CD4-positive, CD25-positive, alpha-beta regulatory T cell (primary cell): ENCODE measurements at regions not wholly inside any gene's neighbourhood (a gene's known extent, or its start where the extent isn't known, plus 50 kb on each side); places are given as distances from the start of the nearest gene placed in this dataset.
"Not testable (repeated sequence)": the region's sequence is repeated elsewhere in the genome, so short reads cannot be mapped to it uniquely, and the experiment has no call there.

Experiments
- ATAC-seq, 2 donors: fragments of 150-1000 bp; cut with Tn5 transposase; one replicate each; pipeline ENCODE4 v1.10.0; 2021; ENCODE audit warnings: low read depth in 2 of 2, moderate number of reproducible peaks in 2 of 2, moderate library complexity in 1 of 2
- DNase-seq, 3 donors: peaks; one replicate each; pipeline versions ENCODE4 v3.0.0 to v3.0.0-alpha.2; 2012 to 2022; ENCODE audit warnings: mixed read lengths in 1 of 3
- H3K27ac ChIP-seq: one replicate; pipeline ENCODE4 v1.7.0; 2013; ENCODE audit warnings: mild to moderate bottlenecking, low read length; ENCODE audit not compliant: insufficient read depth, poor library complexity, severe bottlenecking
- H3K27me3 ChIP-seq: one replicate; pipeline ENCODE4 v1.7.0; 2013; ENCODE audit warnings: low read length; ENCODE audit not compliant: control insufficient read depth, insufficient read depth
- H3K36me3 ChIP-seq: one replicate; pipeline ENCODE4 v1.7.0; 2013; ENCODE audit warnings: mild to moderate bottlenecking, low read length, moderate library complexity; ENCODE audit not compliant: control insufficient read depth, insufficient read depth
- H3K4me1 ChIP-seq: 2 replicates; pipeline ENCODE4 v1.7.0; 2013; ENCODE audit warnings: mild to moderate bottlenecking, low read length; ENCODE audit not compliant: insufficient read depth, control insufficient read depth, poor library complexity, severe bottlenecking
- H3K4me3 ChIP-seq: one replicate; pipeline ENCODE4 v1.7.0; 2013; ENCODE audit warnings: low read depth, mild to moderate bottlenecking, low read length, moderate library complexity
- H3K9me3 ChIP-seq, 2 experiments: 1 replicate in 1 of 2; 2 replicates in 1 of 2; pipeline ENCODE4 v1.7.0; 2013; ENCODE audit warnings: low read length in 2 of 2, mild to moderate bottlenecking in 1 of 2, moderate library complexity in 1 of 2; ENCODE audit not compliant: control insufficient read depth in 2 of 2
- H3K27ac Mint-ChIP-seq, 3 donors: one replicate each; pipeline ENCODE4 v1.8.0; 2020 to 2022; ENCODE audit warnings: mild to moderate bottlenecking in 3 of 3, mixed read lengths in 3 of 3, moderate library complexity in 2 of 3
- H3K27me3 Mint-ChIP-seq: one replicate; pipeline ENCODE4 v1.8.0; 2022; ENCODE audit warnings: mild to moderate bottlenecking, mixed read lengths
- H3K36me3 Mint-ChIP-seq: one replicate; pipeline ENCODE4 v1.8.0; 2020; ENCODE audit warnings: mixed read lengths
- H3K4me1 Mint-ChIP-seq, 4 donors: one replicate each; pipeline ENCODE4 v1.8.0; 2020 to 2022; ENCODE audit warnings: mixed read lengths in 4 of 4, mild to moderate bottlenecking in 1 of 4
- H3K4me3 Mint-ChIP-seq, 4 donors: one replicate each; pipeline ENCODE4 v1.8.0; 2020 to 2022; ENCODE audit warnings: mild to moderate bottlenecking in 4 of 4, mixed read lengths in 4 of 4, moderate library complexity in 3 of 4
- H3K9me3 Mint-ChIP-seq, 7 donors: one replicate each; pipeline ENCODE4 v1.8.0; 2020 to 2022; ENCODE audit warnings: mixed read lengths in 7 of 7, mild to moderate bottlenecking in 3 of 7, moderate library complexity in 2 of 7

DNA sequence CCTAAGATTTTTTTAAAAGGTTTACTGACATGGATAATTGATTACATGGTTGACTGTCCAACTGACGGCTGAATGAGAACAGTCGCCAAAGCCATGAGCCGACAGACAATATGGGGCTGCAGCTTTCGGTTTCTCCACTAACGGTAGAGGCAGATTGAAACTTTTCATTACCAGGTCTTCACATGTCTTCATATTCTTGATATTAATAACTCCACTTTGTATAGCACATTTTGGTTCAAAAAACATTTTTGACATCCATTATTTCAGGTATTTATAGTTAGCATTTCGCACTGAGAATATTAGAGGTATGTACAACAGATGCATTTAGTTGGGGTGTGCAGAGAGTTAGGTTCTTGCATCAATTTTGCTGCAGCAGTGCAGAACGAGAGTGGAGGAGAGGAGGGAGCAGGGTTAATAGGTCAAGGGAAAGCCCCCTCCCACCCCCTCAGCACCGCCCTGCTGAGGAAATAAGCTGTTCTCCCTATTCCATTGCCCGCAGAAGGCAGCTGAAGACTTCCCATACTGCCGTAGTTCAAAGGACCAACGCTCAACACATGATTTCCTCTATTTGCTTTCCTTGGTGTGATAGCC lies 73.6 kb upstream of the ADTRP start:
- H3K9me3 Mint-ChIP-seq: no peaks in the 10 kb centered on the region
- no peaks in the 10 kb centered on the region for H3K9me3 ChIP-seq
- H3K4me1 Mint-ChIP-seq: peaks cover 0 to 2% (median 0%) of the 10 kb centered on the region in 4 donors
- no peak overlapping the region for H3K27ac ChIP-seq
- DNase-seq (peak in 1 of 3 donors; percentile 11), ATAC-seq (no peak)
- peaks cover 8% of the 10 kb centered on the region for H3K27me3 Mint-ChIP-seq
- no peak overlapping the region for H3K27ac Mint-ChIP-seq
- no peaks in the 10 kb centered on the region for H3K36me3 Mint-ChIP-seq
- peak overlapping the region; percentile 42 for H3K4me3 ChIP-seq
- no peaks in the 10 kb centered on the region for H3K4me1 ChIP-seq
- peak overlapping the region; percentile 0 to 77 (median 56) for H3K4me3 Mint-ChIP-seq
- H3K36me3 ChIP-seq: no peaks in the 10 kb centered on the region
- no peaks in the 10 kb centered on the region for H3K27me3 ChIP-seq

GRCh38 chr6:11851387-11851786 lies 72.8 kb upstream of the ADTRP start:
- ATAC-seq (no peak), DNase-seq (no peak)
- H3K27me3 Mint-ChIP-seq: peaks cover 7% of the 10 kb centered on the region
- H3K4me1 Mint-ChIP-seq: peaks cover 0 to 2% (median 0%) of the 10 kb centered on the region in 4 donors
- H3K4me3 Mint-ChIP-seq: peak overlapping the region in 1 of 4 donors; percentile 65
- Histone ChIP-seq H3K27me3 (no peaks in the 10 kb centered on the region), H3K4me3 (no peak overlapping the region), H3K36me3 (no peaks in the 10 kb centered on the region), H3K27ac (no peak overlapping the region), H3K9me3 (no peaks in the 10 kb centered on the region), H3K4me1 (no peaks in the 10 kb centered on the region)
- H3K27ac Mint-ChIP-seq: no peak overlapping the region
- H3K9me3 Mint-ChIP-seq: no peaks in the 10 kb centered on the region
- no peaks in the 10 kb centered on the region for H3K36me3 Mint-ChIP-seq

- H3K9me3 ChIP-seq: no peaks in the 10 kb centered on the region
- no peak overlapping the region for H3K4me3 ChIP-seq
- no peaks in the 10 kb centered on the region for H3K4me1 ChIP-seq
- ATAC-seq: no peak
- Mint-ChIP-seq H3K36me3 (no peaks in the 10 kb centered on the region), H3K4me1 (peaks cover 0 to 2% (median 0%) of the 10 kb centered on the region in 4 donors), H3K4me3 (no peak overlapping the region), H3K27ac (no peak overlapping the region), H3K9me3 (no peaks in the 10 kb centered on the region), H3K27me3 (peaks cover 12% of the 10 kb centered on the region)
- H3K27me3 ChIP-seq: no peaks in the 10 kb centered on the region
- H3K27ac ChIP-seq: no peak overlapping the region
- no peak for DNase-seq
- H3K36me3 ChIP-seq: no peaks in the 10 kb centered on the region
Observed at GRCh38 chr6:11848852-11849731, 70.5 kb upstream of the ADTRP start.

- H3K4me3 ChIP-seq: no peak overlapping the region
- Mint-ChIP-seq H3K27ac (no peak overlapping the region), H3K4me1 (peaks cover 0 to 2% (median 0%) of the 10 kb centered on the region in 4 donors), H3K4me3 (no peak overlapping the region), H3K27me3 (peaks cover 12% of the 10 kb centered on the region), H3K36me3 (no peaks in the 10 kb centered on the region), H3K9me3 (peaks cover 0 to 2% (median 0%) of the 10 kb centered on the region in 7 donors)
- H3K27ac ChIP-seq: no peak overlapping the region
- no peaks in the 10 kb centered on the region for H3K4me1 ChIP-seq
- H3K9me3 ChIP-seq: no peaks in the 10 kb centered on the region
- no peaks in the 10 kb centered on the region for H3K27me3 ChIP-seq
- ATAC-seq (no peak), DNase-seq (no peak)
- no peaks in the 10 kb centered on the region for H3K36me3 ChIP-seq
Observed at GRCh38 chr6:11848346-11848651, 69.7 kb upstream of the ADTRP start.

DNA sequence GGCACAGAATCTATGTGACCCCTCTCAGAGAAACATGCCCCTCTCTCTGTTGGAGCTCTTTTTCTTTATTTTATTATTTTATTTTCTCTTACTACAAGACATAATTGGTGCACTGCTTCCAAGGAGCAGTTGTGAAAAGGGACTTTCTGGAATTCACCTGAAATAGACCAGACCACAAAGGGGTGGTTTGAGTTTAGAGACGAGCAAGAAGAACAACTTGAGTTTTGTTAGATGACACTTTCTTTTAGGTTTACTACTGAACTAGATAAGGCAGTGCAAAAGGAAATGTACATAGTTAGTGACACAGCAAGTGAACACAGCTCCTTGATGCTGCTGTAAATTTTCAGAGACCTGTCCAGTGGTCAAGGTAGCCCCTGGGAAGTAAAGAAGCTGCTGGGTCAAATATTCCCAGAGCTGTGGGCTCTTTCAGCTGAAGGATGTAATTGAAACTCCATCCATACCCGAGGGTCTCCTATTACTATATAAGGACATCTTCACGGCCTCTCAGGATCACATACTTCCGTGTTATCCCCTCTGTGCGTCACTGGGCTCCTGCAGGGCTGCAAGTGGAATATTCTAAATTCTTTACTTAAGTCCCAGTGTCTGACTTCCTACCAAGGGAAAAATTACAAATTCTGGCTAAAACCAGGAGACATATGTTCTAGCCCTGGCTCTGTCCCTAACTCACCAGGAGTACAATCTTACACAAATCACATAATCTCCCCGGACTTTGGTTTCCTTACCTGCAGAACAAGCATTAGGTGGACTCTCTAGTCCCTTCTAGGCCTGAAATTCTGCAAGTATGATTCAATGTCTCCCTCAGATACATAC lies 69.1 kb upstream of the ADTRP start:
- peaks cover 14% of the 10 kb centered on the region for H3K27me3 Mint-ChIP-seq
- Histone ChIP-seq H3K4me3 (no peak overlapping the region), H3K36me3 (no peaks in the 10 kb centered on the region), H3K4me1 (no peaks in the 10 kb centered on the region), H3K9me3 (no peaks in the 10 kb centered on the region), H3K27me3 (no peaks in the 10 kb centered on the region), H3K27ac (no peak overlapping the region)
- DNase-seq: no peak
- H3K27ac Mint-ChIP-seq: no peak overlapping the region
- no peaks in the 10 kb centered on the region for H3K36me3 Mint-ChIP-seq
- peaks cover 0 to 3% (median 0%) of the 10 kb centered on the region in 7 donors for H3K9me3 Mint-ChIP-seq
- peaks cover 0 to 2% (median 0%) of the 10 kb centered on the region in 4 donors for H3K4me1 Mint-ChIP-seq
- no peak overlapping the region for H3K4me3 Mint-ChIP-seq
- ATAC-seq: no peak

GRCh38 chr6:11847068-11847467 lies 68.5 kb upstream of the ADTRP start:
- H3K27me3 ChIP-seq, ATAC-seq, H3K36me3 ChIP-seq, H3K4me1 ChIP-seq, H3K4me3 ChIP-seq, H3K9me3 ChIP-seq, H3K4me3 Mint-ChIP-seq, H3K36me3 Mint-ChIP-seq, H3K9me3 Mint-ChIP-seq, H3K27ac Mint-ChIP-seq, DNase-seq, H3K4me1 Mint-ChIP-seq, H3K27ac ChIP-seq: not testable (repeated sequence)
- peaks cover 21% of the 10 kb centered on the region for H3K27me3 Mint-ChIP-seq

DNA sequence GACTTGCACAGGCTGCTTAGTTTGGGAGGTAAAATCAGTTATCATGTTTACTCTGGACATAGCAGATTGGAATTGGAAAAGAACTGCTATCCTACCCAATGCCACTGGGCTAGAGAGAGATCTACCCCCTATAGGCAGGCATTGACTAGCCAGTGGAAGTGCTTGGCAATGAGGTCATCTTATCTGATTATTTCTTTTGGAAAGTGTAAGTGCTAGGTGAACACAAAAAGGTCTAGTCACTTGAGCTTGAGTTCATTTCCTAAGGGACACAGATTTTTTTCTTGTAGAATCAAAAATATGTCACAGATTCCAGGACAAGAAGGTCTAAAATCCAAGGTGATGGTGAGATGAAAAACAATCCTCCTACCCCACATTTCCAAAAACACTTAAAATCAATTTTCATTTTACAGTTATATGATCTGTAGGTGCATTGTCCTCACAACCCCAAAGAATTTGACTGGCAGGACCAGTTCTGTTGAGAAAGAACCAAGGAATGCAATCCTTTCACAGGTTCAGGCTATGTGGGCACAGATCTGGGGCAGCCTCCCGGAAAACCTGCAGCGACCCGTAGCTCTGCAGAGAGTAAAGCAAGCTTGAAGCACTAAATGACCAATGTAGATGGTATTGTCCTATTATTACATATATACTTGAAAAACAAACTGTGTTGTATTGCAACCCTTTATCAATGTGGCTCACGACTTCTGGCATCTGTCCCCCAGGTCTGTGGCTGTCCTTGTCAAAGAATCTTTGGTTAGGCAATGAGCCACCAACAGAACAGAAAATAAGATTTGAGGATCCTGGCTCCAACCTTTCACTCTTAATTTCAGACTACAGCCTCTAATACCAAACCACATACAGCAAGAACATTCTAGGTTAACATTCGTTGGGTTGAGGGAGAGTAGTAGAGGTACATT lies 67.3 kb upstream of the ADTRP start:
- no peaks in the 10 kb centered on the region for H3K36me3 ChIP-seq
- ATAC-seq (no peak), DNase-seq (no peak)
- H3K27ac ChIP-seq: no peak overlapping the region
- Mint-ChIP-seq H3K27ac (peak overlapping the region in 1 of 3 donors; percentile 28), H3K36me3 (no peaks in the 10 kb centered on the region), H3K4me3 (no peak overlapping the region), H3K9me3 (peaks cover 0 to 9% (median 0%) of the 10 kb centered on the region in 7 donors), H3K27me3 (peaks cover 21% of the 10 kb centered on the region), H3K4me1 (no peaks in the 10 kb centered on the region)
- no peaks in the 10 kb centered on the region for H3K9me3 ChIP-seq
- no peaks in the 10 kb centered on the region for H3K27me3 ChIP-seq
- no peaks in the 10 kb centered on the region for H3K4me1 ChIP-seq
- no peak overlapping the region for H3K4me3 ChIP-seq
